NCI-H2107 treated with DMSO at 0.1 percent for 48 hours (cell line): ENCODE measurements at regions not wholly inside any gene's neighbourhood (a gene's known extent, or its start where the extent isn't known, plus 50 kb on each side); places are given as distances from the start of the nearest gene placed in this dataset.
"Not testable (repeated sequence)": the region's sequence is repeated elsewhere in the genome, so short reads cannot be mapped to it uniquely, and the experiment has no call there.

Experiments used
- DNase-seq: peaks from one replicate; lab custom pipeline; 2025; ENCODE audit not compliant: unreplicated experiment; lab: John Stamatoyannopoulos, UW

- DNase-seq: no peak
Measured at GRCh38 chr18:60319129-60319528, 53.4 kb downstream of the MC4R start.

- DNase-seq: no peak
Measured at GRCh38 chr18:60311676-60312360, 60.8 kb downstream of the MC4R start.

GRCh38 chr18:60295674-60296073 lies 76.9 kb downstream of the MC4R start:
- DNase-seq: no peak

GRCh38 chr18:60292186-60292585 lies 80.4 kb downstream of the MC4R start:
- peak; percentile 99 for DNase-seq

- no peak for DNase-seq
Measured at GRCh38 chr18:60279391-60279790, 93.2 kb downstream of the MC4R start.

GRCh38 chr18:60277855-60278480 lies 94.6 kb downstream of the MC4R start:
- DNase-seq: no peak

- DNase-seq: no peak
Measured at GRCh38 chr18:60267391-60268058, 105.0 kb downstream of the MC4R start.

GRCh38 chr18:60266558-60266957 lies 106.0 kb downstream of the MC4R start:
- no peak for DNase-seq

- no peak for DNase-seq
Measured at GRCh38 chr18:60259052-60259681, 113.4 kb downstream of the MC4R start.

- DNase-seq: no peak
Measured at GRCh38 chr18:60249388-60249787, 123.2 kb downstream of the MC4R start.

GRCh38 chr18:60248336-60249330 lies 123.9 kb downstream of the MC4R start:
- DNase-seq: no peak

- no peak for DNase-seq
Measured at GRCh38 chr18:60247103-60247502, 125.5 kb downstream of the MC4R start.

- no peak for DNase-seq
Measured at GRCh38 chr18:60246606-60247005, 126.0 kb downstream of the MC4R start.

GRCh38 chr18:60245096-60245495 lies 127.5 kb downstream of the MC4R start:
- DNase-seq: no peak

- DNase-seq: not testable (repeated sequence)
Measured at GRCh38 chr18:60239024-60239710, 133.4 kb downstream of the MC4R start.

- no peak for DNase-seq
Measured at GRCh38 chr18:60235164-60235563, 137.4 kb downstream of the MC4R start.

- DNase-seq: no peak
Measured at GRCh38 chr18:60232541-60232940, 140.0 kb downstream of the MC4R start.

- no peak for DNase-seq
Measured at GRCh38 chr18:60228609-60229595, 143.7 kb downstream of the MC4R start.

- DNase-seq: no peak
Measured at GRCh38 chr18:60215432-60215831, 157.1 kb downstream of the MC4R start.
